Lung (tissue), 11 donors: ENCODE measurements at regions not wholly inside any gene's neighbourhood (a gene's known extent, or its start where the extent isn't known, plus 50 kb on each side); places are given as distances from the start of the nearest gene placed in this dataset.

Experiments used
- ATAC-seq: fragments of 200-7000 bp; cut with Tn5 transposase; one replicate; pipeline ENCODE4 v1.9.1; 2020; ENCODE audit warnings: moderate number of reproducible peaks; ENCODE audit not compliant: insufficient read depth, low FRiP score
- DNase-seq, 3 donors: peaks; one replicate each; pipeline ENCODE4 v3.0.0-alpha.2; 2013 to 2017
- H3K27ac ChIP-seq, 2 donors: one replicate each; pipeline ENCODE4 v1.5.1; 2013; ENCODE audit warnings: mild to moderate bottlenecking in 2 of 2, moderate library complexity in 2 of 2, control low read depth in 1 of 2, inconsistent platforms in 1 of 2, low read depth in 1 of 2, low read length in 1 of 2
- H3K27me3 ChIP-seq, 3 donors: one replicate each; pipeline ENCODE4 v1.5.1; 2013; ENCODE audit warnings: low read length in 2 of 3; ENCODE audit not compliant: control insufficient read depth in 3 of 3, insufficient read depth in 3 of 3
- H3K36me3 ChIP-seq, 4 donors: one replicate each; pipeline ENCODE4 v1.5.1; 2013; ENCODE audit warnings: low read length in 4 of 4, mild to moderate bottlenecking in 1 of 4, moderate library complexity in 1 of 4; ENCODE audit not compliant: control insufficient read depth in 4 of 4, insufficient read depth in 4 of 4
- H3K4me1 ChIP-seq, 5 donors: one replicate each; pipeline ENCODE4 v1.5.1; 2013; ENCODE audit warnings: low read length in 5 of 5, mild to moderate bottlenecking in 2 of 5, moderate library complexity in 1 of 5; ENCODE audit not compliant: control insufficient read depth in 5 of 5, insufficient read depth in 5 of 5
- H3K4me3 ChIP-seq: one replicate; pipeline ENCODE4 v1.5.1; 2013; ENCODE audit warnings: mild to moderate bottlenecking, control low read depth, moderate library complexity
- H3K9ac ChIP-seq, 2 donors: one replicate each; pipeline ENCODE4 v1.5.1; 2013; ENCODE audit warnings: low read length in 2 of 2, control low read depth in 1 of 2; ENCODE audit not compliant: insufficient read depth in 1 of 2
- H3K9me3 ChIP-seq, 4 donors: one replicate each; pipeline ENCODE4 v1.5.1; 2013; ENCODE audit warnings: low read length in 3 of 4, mild to moderate bottlenecking in 1 of 4, moderate library complexity in 1 of 4; ENCODE audit not compliant: control insufficient read depth in 4 of 4, insufficient read depth in 3 of 4
- CTCF ChIP-seq: IDR thresholded peaks from 2 replicates; pipeline ENCODE4 v1.5.1; 2012; ENCODE audit warnings: mild to moderate bottlenecking; ENCODE audit errors: control extremely low read depth, extremely low read depth
- WGBS, 2 donors: extraction: QIAGEN DNeasy Blood & Tissue Kit; methylation state at CpG; one replicate each; pipeline ENCODE4 v1.1.7; 2013; 5-methylcytosine and 5-hydroxymethylcytosine counted together
- donor health status: control.
- donor health status: control.
- donor health status: Bipolar disorder and iron deficiency.
- donor health status: healthy.
- donor health status: DM: yes; HTN: yes; CAD: no.

- H3K4me3 ChIP-seq = no peak overlapping the region
- WGBS, 2 donors = 79 to 83% methylated on average over 1 of the region's 1 CpG
- no peaks in the 10 kb centered on the region for H3K4me1 ChIP-seq
- ATAC-seq = no peak
- peaks cover 0 to 4% (median 0%) of the 10 kb centered on the region in 4 donors for H3K9me3 ChIP-seq
- H3K27me3 ChIP-seq = no peaks in the 10 kb centered on the region
- no peak overlapping the region for H3K9ac ChIP-seq
- no peak for DNase-seq
- no peak for TF ChIP-seq CTCF
- H3K36me3 ChIP-seq = no peaks in the 10 kb centered on the region
- H3K27ac ChIP-seq = no peak overlapping the region
These were observed 207.7 kb downstream of the C11orf87 start for GRCh38 chr11:109629734-109630133.

DNA sequence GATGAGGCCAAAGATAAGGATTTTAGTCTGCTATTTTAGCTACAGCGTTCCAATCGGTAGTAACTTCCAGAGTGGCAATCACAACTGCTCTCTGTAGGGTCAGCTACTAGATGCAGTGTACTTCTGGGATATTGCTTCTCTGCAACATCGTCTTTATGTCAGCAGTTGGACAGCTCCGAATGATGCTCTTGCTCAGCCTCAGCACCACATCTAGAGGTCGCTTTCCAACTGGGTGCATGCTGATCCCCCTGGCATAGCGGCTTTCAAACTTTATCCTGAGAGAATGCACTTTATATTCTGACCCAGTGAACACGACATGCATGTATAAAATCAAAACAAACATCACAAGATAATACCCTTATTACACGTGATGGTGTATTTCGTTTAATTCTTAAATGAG is 219.6 kb downstream of the C11orf87 start:
- peak; percentile 41 to 77 (median 48) for DNase-seq
- ATAC-seq = no peak
- TF ChIP-seq CTCF = no peak

GRCh38 chr11:109644152-109644551 is 222.2 kb downstream of the C11orf87 start:
- H3K27me3 ChIP-seq = no peaks in the 10 kb centered on the region
- TF ChIP-seq CTCF = no peak
- DNase-seq (peak in 2 of 3 donors; percentile 7 to 11), ATAC-seq (no peak)
- no peak overlapping the region for H3K4me3 ChIP-seq
- H3K36me3 ChIP-seq = no peaks in the 10 kb centered on the region
- H3K4me1 ChIP-seq = no peaks in the 10 kb centered on the region
- H3K9ac ChIP-seq = no peak overlapping the region
- peaks cover 0 to 2% (median 0%) of the 10 kb centered on the region in 4 donors for H3K9me3 ChIP-seq
- WGBS, 2 donors = 40 to 43% methylated on average over 2 of the region's 2 CpGs
- H3K27ac ChIP-seq = no peak overlapping the region

More for the DNA sequence above, 219.6 kb downstream of the C11orf87 start:
- Histone ChIP-seq H3K36me3 (no peaks in the 10 kb centered on the region), H3K27ac (no peak overlapping the region), H3K4me1 (no peaks in the 10 kb centered on the region), H3K4me3 (no peak overlapping the region), H3K9ac (no peak overlapping the region), H3K9me3 (peaks cover 0 to 2% (median 0%) of the 10 kb centered on the region in 4 donors), H3K27me3 (no peaks in the 10 kb centered on the region)
- WGBS, 2 donors = 21 to 25% methylated on average over 9 of the region's 9 CpGs

- H3K36me3 ChIP-seq = no peaks in the 10 kb centered on the region
- H3K9me3 ChIP-seq = peaks cover 0 to 2% (median 0%) of the 10 kb centered on the region in 4 donors
- H3K27me3 ChIP-seq = no peaks in the 10 kb centered on the region
- no peaks in the 10 kb centered on the region for H3K4me1 ChIP-seq
- H3K27ac ChIP-seq = no peak overlapping the region
- no peak for ATAC-seq
- DNase-seq = no peak
- H3K9ac ChIP-seq = no peak overlapping the region
- no peak overlapping the region for H3K4me3 ChIP-seq
- TF ChIP-seq CTCF = no peak
These were observed 226.8 kb downstream of the C11orf87 start for GRCh38 chr11:109648804-109649203.
